H9 (cell line): ENCODE measurements at regions not wholly inside any gene's neighbourhood (a gene's known extent, or its start where the extent isn't known, plus 50 kb on each side); places are given as distances from the start of the nearest gene placed in this dataset.

Experiments used
- DNase-seq: peaks from one replicate; pipeline ENCODE4 v3.0.0-alpha.2; 2017
- H2AFZ ChIP-seq: one replicate; pipeline ENCODE4 v1.6.1; 2013; ENCODE audit warnings: mild to moderate bottlenecking, low read length, control low read depth, moderate library complexity
- H2AK5ac ChIP-seq: 2 replicates; pipeline ENCODE4 v1.6.1; 2013; ENCODE audit warnings: low read length, control low read depth, mixed read lengths; ENCODE audit not compliant: insufficient read length
- H2BK120ac ChIP-seq: one replicate; pipeline ENCODE4 v1.6.1; 2013; ENCODE audit warnings: low read depth, mild to moderate bottlenecking, low read length, control low read depth, inconsistent platforms; ENCODE audit not compliant: poor library complexity, severe bottlenecking
- H2BK12ac ChIP-seq: 2 replicates; pipeline ENCODE4 v1.6.1; 2013; ENCODE audit warnings: low read length, control low read depth, mixed read lengths, low read depth; ENCODE audit not compliant: insufficient read length
- H2BK15ac ChIP-seq: 2 replicates; pipeline ENCODE4 v1.6.1; 2013; ENCODE audit warnings: low read depth, low read length, control low read depth
- H2BK20ac ChIP-seq: one replicate; pipeline ENCODE4 v1.6.1; 2013; ENCODE audit warnings: low read depth, mild to moderate bottlenecking, low read length, control low read depth, inconsistent platforms; ENCODE audit not compliant: poor library complexity, severe bottlenecking
- H2BK5ac ChIP-seq: 2 replicates; pipeline ENCODE4 v1.6.1; 2013; ENCODE audit warnings: low read length, control low read depth, mixed read lengths; ENCODE audit not compliant: insufficient read length
- H3K14ac ChIP-seq: 2 replicates; pipeline ENCODE4 v1.6.1; 2013; ENCODE audit warnings: low read length, control low read depth; ENCODE audit not compliant: insufficient read depth
- H3K18ac ChIP-seq: 2 replicates; pipeline ENCODE4 v1.6.1; 2013; ENCODE audit warnings: low read depth, mild to moderate bottlenecking, mixed read lengths, low read length, control low read depth; ENCODE audit not compliant: insufficient read length
- H3K23ac ChIP-seq: 2 replicates; pipeline ENCODE4 v1.6.1; 2013; ENCODE audit warnings: low read length, control low read depth, mixed read lengths, low read depth; ENCODE audit not compliant: insufficient read length
- H3K23me2 ChIP-seq: 2 replicates; pipeline ENCODE4 v1.6.1; 2013; ENCODE audit warnings: low read depth, mild to moderate bottlenecking, mixed read lengths, low read length, control low read depth; ENCODE audit not compliant: insufficient read length, poor library complexity, severe bottlenecking
- H3K27ac ChIP-seq: 2 replicates; pipeline ENCODE4 v1.5.1; 2013; ENCODE audit warnings: low read length, control low read depth, mixed read lengths, low read depth; ENCODE audit not compliant: insufficient read length
- H3K27me3 ChIP-seq: 2 replicates; pipeline ENCODE4 v1.6.1; 2013; ENCODE audit warnings: low read length, control low read depth, inconsistent platforms; ENCODE audit not compliant: insufficient read depth
- H3K4ac ChIP-seq: 2 replicates; pipeline ENCODE4 v1.6.1; 2013; ENCODE audit warnings: low read depth, mild to moderate bottlenecking, control low read depth, inconsistent platforms, low read length, moderate library complexity
- H3K4me1 ChIP-seq: 2 replicates; pipeline ENCODE4 v1.6.1; 2013; ENCODE audit warnings: low read length, control low read depth, inconsistent platforms; ENCODE audit not compliant: insufficient read depth
- H3K4me2 ChIP-seq: 2 replicates; pipeline ENCODE4 v1.6.1; 2013; ENCODE audit warnings: low read length, control low read depth, mixed read lengths; ENCODE audit not compliant: insufficient read length, insufficient read depth
- H3K56ac ChIP-seq: 2 replicates; pipeline ENCODE4 v1.6.1; 2013; ENCODE audit warnings: low read depth, mild to moderate bottlenecking, mixed read lengths, low read length, control low read depth; ENCODE audit not compliant: insufficient read length
- H3K79me1 ChIP-seq: 2 replicates; pipeline ENCODE4 v1.6.1; 2013; ENCODE audit warnings: low read depth, mild to moderate bottlenecking, moderate library complexity, low read length, control low read depth, inconsistent platforms; ENCODE audit not compliant: insufficient read depth, poor library complexity, severe bottlenecking
- H3K79me2 ChIP-seq: 2 replicates; pipeline ENCODE4 v1.6.1; 2013; ENCODE audit warnings: low read length, control low read depth, inconsistent platforms; ENCODE audit not compliant: insufficient read depth
- H3K9ac ChIP-seq: 2 replicates; pipeline ENCODE4 v1.6.1; 2013; ENCODE audit warnings: low read length, control low read depth, mixed read lengths; ENCODE audit not compliant: insufficient read length; ENCODE audit errors: extremely low read depth
- H3K9me3 ChIP-seq: one replicate; pipeline ENCODE4 v1.6.1; 2013; ENCODE audit warnings: low read depth, low read length, inconsistent platforms; ENCODE audit not compliant: control insufficient read depth
- H3T11ph ChIP-seq: one replicate; pipeline ENCODE4 v1.6.1; 2013; ENCODE audit warnings: mild to moderate bottlenecking, low read length, control low read depth, inconsistent platforms
- H4K20me1 ChIP-seq: one replicate; pipeline ENCODE4 v1.6.1; 2013; ENCODE audit not compliant: control insufficient read depth, insufficient read length, insufficient read depth
- H4K5ac ChIP-seq: 2 replicates; pipeline ENCODE4 v1.6.1; 2013; ENCODE audit warnings: low read depth, mild to moderate bottlenecking, mixed read lengths, low read length, control low read depth; ENCODE audit not compliant: insufficient read length
- H4K8ac ChIP-seq: replicated peaks from 2 replicates; pipeline ENCODE4 v1.6.1; 2013; ENCODE audit warnings: low read length, control low read depth, mixed read lengths, low read depth; ENCODE audit not compliant: insufficient read length
- H4K91ac ChIP-seq: 2 replicates; pipeline ENCODE4 v1.6.1; 2013; ENCODE audit warnings: low read depth, mild to moderate bottlenecking, moderate library complexity, mixed read lengths, low read length, control low read depth; ENCODE audit not compliant: insufficient read length
- H3K27ac Mint-ChIP-seq, 3 experiments: 2 replicates in 2 of 3; 3 replicates in 1 of 3; pipeline ENCODE4 v1.8.0; 2020 to 2021; ENCODE audit warnings: mixed read lengths in 3 of 3, mild to moderate bottlenecking in 1 of 3, moderate library complexity in 1 of 3
- H3K27me3 Mint-ChIP-seq: 2 replicates; pipeline ENCODE4 v1.8.0; 2021; ENCODE audit warnings: low read depth, mild to moderate bottlenecking, moderate library complexity, mixed read lengths
- H3K36me3 Mint-ChIP-seq, 3 experiments: 2 replicates in 2 of 3; 3 replicates in 1 of 3; pipeline ENCODE4 v1.8.0; 2020 to 2021; ENCODE audit warnings: low read depth in 3 of 3, mixed read lengths in 3 of 3; ENCODE audit not compliant: insufficient read depth in 1 of 3
- H3K4me1 Mint-ChIP-seq, 2 experiments: 2 replicates each; pipeline ENCODE4 v1.8.0; 2020; ENCODE audit warnings: mixed read lengths in 2 of 2
- H3K4me3 Mint-ChIP-seq, 2 experiments: 2 replicates in 1 of 2; 3 replicates in 1 of 2; pipeline ENCODE4 v1.8.0; 2020 to 2021; ENCODE audit warnings: mild to moderate bottlenecking in 2 of 2, mixed read lengths in 2 of 2, moderate library complexity in 1 of 2
- H3K9me3 Mint-ChIP-seq, 2 experiments: 2 replicates in 1 of 2; 3 replicates in 1 of 2; pipeline ENCODE4 v1.8.0; 2020; ENCODE audit warnings: mild to moderate bottlenecking in 2 of 2, mixed read lengths in 2 of 2, moderate library complexity in 1 of 2
- WGBS: extraction: QIAGEN DNeasy Blood & Tissue Kit; methylation state at CpG from one replicate; pipeline ENCODE4 v1.1.7; 2013; ENCODE audit warnings: missing lambda C conversion rate, low lambda C conversion rate, mixed read lengths; ENCODE audit not compliant: insufficient read length; ENCODE audit errors: extremely low coverage; 5-methylcytosine and 5-hydroxymethylcytosine counted together
- TF ChIP-seq, protein P1 (sequence below): fragments of 200-600 bp; sonication (generic); conservative IDR thresholded peaks from 3 replicates; pipeline ENCODE4 v1.8.0; 2021; ENCODE audit warnings: antibody characterized with exemption, mild to moderate bottlenecking

DNA sequence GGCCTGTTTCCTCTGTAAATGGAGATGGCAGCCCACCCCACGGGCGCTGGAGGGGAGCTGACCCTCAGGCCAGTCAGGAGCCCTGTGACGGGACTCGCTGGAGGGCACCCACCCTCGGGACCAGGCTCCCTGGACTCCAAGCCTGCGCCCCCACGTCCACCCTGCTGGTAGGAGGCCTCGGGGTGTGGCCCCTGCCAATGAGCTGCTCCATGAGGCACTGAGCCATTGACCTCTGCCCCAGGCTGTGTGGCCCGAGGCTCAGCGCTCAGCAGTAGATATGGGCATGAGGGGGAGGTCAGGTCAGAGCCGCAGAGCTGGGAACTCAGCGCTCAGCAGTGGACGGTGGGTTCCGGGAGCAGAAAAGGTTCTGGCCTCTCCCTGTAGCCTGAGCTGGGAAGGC, 52.3 kb upstream of the EGFL7 start:
- H2AK5ac ChIP-seq, result no peak overlapping the region
- no peak overlapping the region for H3K4me2 ChIP-seq
- H2BK15ac ChIP-seq, result no peak overlapping the region
- no peaks in the 10 kb centered on the region for H3K9me3 Mint-ChIP-seq
- no peak overlapping the region for H3K14ac ChIP-seq
- no peaks in the 10 kb centered on the region for H3K23me2 ChIP-seq
- H3K9ac ChIP-seq, result no peak overlapping the region
- H3K4me1 ChIP-seq, result no peaks in the 10 kb centered on the region; the same call in 1 of the 2 replicates
- WGBS, result no CpG with 5 or more reads among the region's 14 CpGs
- no peak for DNase-seq
- no peak overlapping the region for H3K23ac ChIP-seq
- no peaks in the 10 kb centered on the region for H3K9me3 ChIP-seq
- peaks cover 14 to 23% of the 10 kb centered on the region in 2 experiments for H3K4me1 Mint-ChIP-seq
- no peak overlapping the region for H2BK5ac ChIP-seq
- H3K27ac Mint-ChIP-seq, result no peak overlapping the region
- TF ChIP-seq, protein P1, sequence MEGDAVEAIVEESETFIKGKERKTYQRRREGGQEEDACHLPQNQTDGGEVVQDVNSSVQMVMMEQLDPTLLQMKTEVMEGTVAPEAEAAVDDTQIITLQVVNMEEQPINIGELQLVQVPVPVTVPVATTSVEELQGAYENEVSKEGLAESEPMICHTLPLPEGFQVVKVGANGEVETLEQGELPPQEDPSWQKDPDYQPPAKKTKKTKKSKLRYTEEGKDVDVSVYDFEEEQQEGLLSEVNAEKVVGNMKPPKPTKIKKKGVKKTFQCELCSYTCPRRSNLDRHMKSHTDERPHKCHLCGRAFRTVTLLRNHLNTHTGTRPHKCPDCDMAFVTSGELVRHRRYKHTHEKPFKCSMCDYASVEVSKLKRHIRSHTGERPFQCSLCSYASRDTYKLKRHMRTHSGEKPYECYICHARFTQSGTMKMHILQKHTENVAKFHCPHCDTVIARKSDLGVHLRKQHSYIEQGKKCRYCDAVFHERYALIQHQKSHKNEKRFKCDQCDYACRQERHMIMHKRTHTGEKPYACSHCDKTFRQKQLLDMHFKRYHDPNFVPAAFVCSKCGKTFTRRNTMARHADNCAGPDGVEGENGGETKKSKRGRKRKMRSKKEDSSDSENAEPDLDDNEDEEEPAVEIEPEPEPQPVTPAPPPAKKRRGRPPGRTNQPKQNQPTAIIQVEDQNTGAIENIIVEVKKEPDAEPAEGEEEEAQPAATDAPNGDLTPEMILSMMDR, result no peak
- H2BK12ac ChIP-seq, result no peak overlapping the region
- H3K79me2 ChIP-seq, result no peaks in the 10 kb centered on the region
- H4K91ac ChIP-seq, result no peak overlapping the region
- H2AFZ ChIP-seq, result no peak overlapping the region
- no peak overlapping the region for H3K18ac ChIP-seq
- H3T11ph ChIP-seq, result no peak overlapping the region
- no peaks in the 10 kb centered on the region for H3K27me3 ChIP-seq
- no peak overlapping the region for H2BK120ac ChIP-seq
- no peaks in the 10 kb centered on the region for H3K36me3 Mint-ChIP-seq
- H4K5ac ChIP-seq, result no peak overlapping the region
- no peak overlapping the region for H2BK20ac ChIP-seq
- no peak overlapping the region for H3K27ac ChIP-seq
- no peak overlapping the region for H3K4ac ChIP-seq
- no peak overlapping the region for H3K4me3 Mint-ChIP-seq
- H4K8ac ChIP-seq, result no peak overlapping the region
- H3K27me3 Mint-ChIP-seq, result peaks cover 11% of the 10 kb centered on the region
- H3K56ac ChIP-seq, result no peak overlapping the region
- H3K79me1 ChIP-seq, result no peaks in the 10 kb centered on the region
- H4K20me1 ChIP-seq, result no peaks in the 10 kb centered on the region
